CD4-positive, alpha-beta T cell treated with Interleukin-1 beta for 1 hour (primary cell): ENCODE measurements at regions not wholly inside any gene's neighbourhood (a gene's known extent, or its start where the extent isn't known, plus 50 kb on each side); places are given as distances from the start of the nearest gene placed in this dataset.
"Not testable (repeated sequence)": the region's sequence is repeated elsewhere in the genome, so short reads cannot be mapped to it uniquely, and the experiment has no call there.

ENCODE experiments used
- DNase-seq, 2 donors: peaks; one replicate each; pipeline ENCODE4 v3.0.0-alpha.2; 2020 to 2022

- DNase-seq = not testable (repeated sequence)
Observed at GRCh38 chr7:76849887-76850563, 182.1 kb downstream of the SPDYE17 start.

GRCh38 chr7:76839879-76840278 lies 192.3 kb downstream of the SPDYE17 start:
- DNase-seq = not testable (repeated sequence)

GRCh38 chr7:76839214-76839613 lies 192.9 kb downstream of the SPDYE17 start:
- DNase-seq = not testable (repeated sequence)

GRCh38 chr7:76838357-76838756 lies 193.8 kb downstream of the SPDYE17 start:
- not testable (repeated sequence) for DNase-seq

GRCh38 chr7:76829233-76829632 lies 202.2 kb upstream of the POMZP3 start:
- not testable (repeated sequence) for DNase-seq

GRCh38 chr7:76826181-76826580 lies 199.1 kb upstream of the POMZP3 start:
- DNase-seq = not testable (repeated sequence)

- not testable (repeated sequence) for DNase-seq
Observed at GRCh38 chr7:76809856-76810255, 182.8 kb upstream of the POMZP3 start.

GRCh38 chr7:76807588-76808100 lies 180.6 kb upstream of the POMZP3 start:
- DNase-seq = not testable (repeated sequence)

- DNase-seq = not testable (repeated sequence)
Observed at GRCh38 chr7:76806460-76806859, 179.4 kb upstream of the POMZP3 start.

GRCh38 chr7:76806010-76806409 lies 178.9 kb upstream of the POMZP3 start:
- not testable (repeated sequence) for DNase-seq

- DNase-seq = not testable (repeated sequence)
Observed at GRCh38 chr7:76805262-76805661, 178.2 kb upstream of the POMZP3 start.

GRCh38 chr7:76797639-76798038 lies 170.6 kb upstream of the POMZP3 start:
- not testable (repeated sequence) for DNase-seq

GRCh38 chr7:76780693-76781092 lies 153.6 kb upstream of the POMZP3 start:
- DNase-seq = not testable (repeated sequence)

GRCh38 chr7:76774279-76774678 lies 147.2 kb upstream of the POMZP3 start:
- DNase-seq = not testable (repeated sequence)

GRCh38 chr7:76771980-76772379 lies 144.9 kb upstream of the POMZP3 start:
- not testable (repeated sequence) for DNase-seq

GRCh38 chr7:76763977-76764376 lies 136.9 kb upstream of the POMZP3 start:
- not testable (repeated sequence) for DNase-seq

- not testable (repeated sequence) for DNase-seq
Observed at GRCh38 chr7:76760546-76761220, 133.6 kb upstream of the POMZP3 start.

GRCh38 chr7:76739538-76739937 lies 112.5 kb upstream of the POMZP3 start:
- DNase-seq = not testable (repeated sequence)

GRCh38 chr7:76736724-76737123 lies 109.6 kb upstream of the POMZP3 start:
- DNase-seq = not testable (repeated sequence)

GRCh38 chr7:76736091-76736490 lies 109.0 kb upstream of the POMZP3 start:
- not testable (repeated sequence) for DNase-seq

- DNase-seq = peak in 1 of 2 donors; percentile 10
Observed at GRCh38 chr7:76735668-76736067, 108.6 kb upstream of the POMZP3 start.

- DNase-seq = not testable (repeated sequence)
Observed at GRCh38 chr7:76728571-76728974, 101.5 kb upstream of the POMZP3 start.

GRCh38 chr7:76723928-76724327 lies 96.8 kb upstream of the POMZP3 start:
- not testable (repeated sequence) for DNase-seq

GRCh38 chr7:76716551-76716950 lies 89.5 kb upstream of the POMZP3 start:
- not testable (repeated sequence) for DNase-seq
